WTC11 (cell line): ENCODE measurements at regions not wholly inside any gene's neighbourhood (a gene's known extent, or its start where the extent isn't known, plus 50 kb on each side); places are given as distances from the start of the nearest gene placed in this dataset.

Source experiments
- AR ChIP-seq: fragments of 250-450 bp; sonication (Bioruptor Pico); IDR thresholded peaks from 2 replicates; pipeline ENCODE4 v1.9.0; 2021; ENCODE audit warnings: mild to moderate bottlenecking
- CREB1 ChIP-seq: sonication (generic); formaldehyde crosslinking; IDR thresholded peaks from 2 replicates; pipeline ENCODE4 v1.8.0; 2023; ENCODE audit warnings: mild to moderate bottlenecking, missing genetic modification reagents
- E2F1 ChIP-seq: sonication (generic); formaldehyde crosslinking; IDR thresholded peaks from 2 replicates; pipeline ENCODE4 v1.8.0; 2022; ENCODE audit warnings: mild to moderate bottlenecking, missing genetic modification reagents
- FOXK1 ChIP-seq: sonication (generic); formaldehyde crosslinking; IDR thresholded peaks from 2 replicates; pipeline ENCODE4 v1.8.0; 2022; ENCODE audit warnings: mild to moderate bottlenecking, moderate library complexity, missing genetic modification reagents
- JUN ChIP-seq: sonication (generic); formaldehyde crosslinking; IDR thresholded peaks from 2 replicates; pipeline ENCODE4 v1.8.0; 2023; ENCODE audit warnings: mild to moderate bottlenecking, missing genetic modification reagents
- TP53 ChIP-seq: sonication (generic); formaldehyde crosslinking; IDR thresholded peaks from 2 replicates; pipeline ENCODE4 v1.8.1; 2023; ENCODE audit warnings: mild to moderate bottlenecking, missing genetic modification reagents
- USF2 ChIP-seq: sonication (generic); formaldehyde crosslinking; IDR thresholded peaks from 2 replicates; pipeline ENCODE4 v1.8.1; 2023; ENCODE audit warnings: mild to moderate bottlenecking, missing genetic modification reagents, moderate library complexity
- ZNF263 ChIP-seq: sonication (generic); formaldehyde crosslinking; IDR thresholded peaks from 2 replicates; pipeline ENCODE4 v1.8.1; 2022; ENCODE audit warnings: low read depth, mild to moderate bottlenecking, moderate library complexity, missing genetic modification reagents
- TF ChIP-seq, protein P1 (sequence below): sonication (generic); formaldehyde crosslinking; IDR thresholded peaks from 2 replicates; pipeline ENCODE4 v1.8.1; 2022; ENCODE audit warnings: low read depth, mild to moderate bottlenecking, moderate library complexity, missing genetic modification reagents, borderline replicate concordance
- TF ChIP-seq, protein P2 (sequence below): sonication (generic); formaldehyde crosslinking; IDR thresholded peaks from 2 replicates; pipeline ENCODE4 v1.8.0; 2022; ENCODE audit warnings: mild to moderate bottlenecking, missing genetic modification reagents
- TF ChIP-seq, protein P3 (sequence below): fragments of 200-600 bp; IDR thresholded peaks from 2 replicates; pipeline ENCODE4 v1.8.0; 2022; ENCODE audit warnings: antibody characterized with exemption
- TF ChIP-seq, protein P4 (sequence below): sonication (generic); formaldehyde crosslinking; IDR thresholded peaks from 2 replicates; pipeline ENCODE4 v1.8.0; 2022; ENCODE audit warnings: missing genetic modification reagents
- TF ChIP-seq, protein P5 (sequence below): sonication (generic); formaldehyde crosslinking; IDR thresholded peaks from 2 replicates; pipeline ENCODE4 v1.8.0; 2022; ENCODE audit warnings: mild to moderate bottlenecking, missing genetic modification reagents

- no peak for TF ChIP-seq CREB1 (CRISPR knock-in tag)
- TF ChIP-seq, protein P1, sequence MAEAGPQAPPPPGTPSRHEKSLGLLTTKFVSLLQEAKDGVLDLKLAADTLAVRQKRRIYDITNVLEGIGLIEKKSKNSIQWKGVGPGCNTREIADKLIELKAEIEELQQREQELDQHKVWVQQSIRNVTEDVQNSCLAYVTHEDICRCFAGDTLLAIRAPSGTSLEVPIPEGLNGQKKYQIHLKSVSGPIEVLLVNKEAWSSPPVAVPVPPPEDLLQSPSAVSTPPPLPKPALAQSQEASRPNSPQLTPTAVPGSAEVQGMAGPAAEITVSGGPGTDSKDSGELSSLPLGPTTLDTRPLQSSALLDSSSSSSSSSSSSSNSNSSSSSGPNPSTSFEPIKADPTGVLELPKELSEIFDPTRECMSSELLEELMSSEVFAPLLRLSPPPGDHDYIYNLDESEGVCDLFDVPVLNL: no peak
- TF ChIP-seq, protein P2, sequence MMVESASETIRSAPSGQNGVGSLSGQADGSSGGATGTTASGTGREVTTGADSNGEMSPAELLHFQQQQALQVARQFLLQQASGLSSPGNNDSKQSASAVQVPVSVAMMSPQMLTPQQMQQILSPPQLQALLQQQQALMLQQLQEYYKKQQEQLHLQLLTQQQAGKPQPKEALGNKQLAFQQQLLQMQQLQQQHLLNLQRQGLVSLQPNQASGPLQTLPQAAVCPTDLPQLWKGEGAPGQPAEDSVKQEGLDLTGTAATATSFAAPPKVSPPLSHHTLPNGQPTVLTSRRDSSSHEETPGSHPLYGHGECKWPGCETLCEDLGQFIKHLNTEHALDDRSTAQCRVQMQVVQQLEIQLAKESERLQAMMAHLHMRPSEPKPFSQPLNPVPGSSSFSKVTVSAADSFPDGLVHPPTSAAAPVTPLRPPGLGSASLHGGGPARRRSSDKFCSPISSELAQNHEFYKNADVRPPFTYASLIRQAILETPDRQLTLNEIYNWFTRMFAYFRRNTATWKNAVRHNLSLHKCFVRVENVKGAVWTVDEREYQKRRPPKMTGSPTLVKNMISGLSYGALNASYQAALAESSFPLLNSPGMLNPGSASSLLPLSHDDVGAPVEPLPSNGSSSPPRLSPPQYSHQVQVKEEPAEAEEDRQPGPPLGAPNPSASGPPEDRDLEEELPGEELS (CRISPR knock-in tag): no peak
- TF ChIP-seq, protein P3, sequence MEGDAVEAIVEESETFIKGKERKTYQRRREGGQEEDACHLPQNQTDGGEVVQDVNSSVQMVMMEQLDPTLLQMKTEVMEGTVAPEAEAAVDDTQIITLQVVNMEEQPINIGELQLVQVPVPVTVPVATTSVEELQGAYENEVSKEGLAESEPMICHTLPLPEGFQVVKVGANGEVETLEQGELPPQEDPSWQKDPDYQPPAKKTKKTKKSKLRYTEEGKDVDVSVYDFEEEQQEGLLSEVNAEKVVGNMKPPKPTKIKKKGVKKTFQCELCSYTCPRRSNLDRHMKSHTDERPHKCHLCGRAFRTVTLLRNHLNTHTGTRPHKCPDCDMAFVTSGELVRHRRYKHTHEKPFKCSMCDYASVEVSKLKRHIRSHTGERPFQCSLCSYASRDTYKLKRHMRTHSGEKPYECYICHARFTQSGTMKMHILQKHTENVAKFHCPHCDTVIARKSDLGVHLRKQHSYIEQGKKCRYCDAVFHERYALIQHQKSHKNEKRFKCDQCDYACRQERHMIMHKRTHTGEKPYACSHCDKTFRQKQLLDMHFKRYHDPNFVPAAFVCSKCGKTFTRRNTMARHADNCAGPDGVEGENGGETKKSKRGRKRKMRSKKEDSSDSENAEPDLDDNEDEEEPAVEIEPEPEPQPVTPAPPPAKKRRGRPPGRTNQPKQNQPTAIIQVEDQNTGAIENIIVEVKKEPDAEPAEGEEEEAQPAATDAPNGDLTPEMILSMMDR: no peak
- no peak for TF ChIP-seq TP53 (CRISPR knock-in tag)
- no peak for TF ChIP-seq AR (CRISPR knock-in tag)
- no peak for TF ChIP-seq E2F1 (CRISPR knock-in tag)
- no peak for TF ChIP-seq USF2 (CRISPR knock-in tag)
- TF ChIP-seq FOXK1 (CRISPR knock-in tag): no peak
- TF ChIP-seq ZNF263 (CRISPR knock-in tag): no peak
- TF ChIP-seq, protein P4, sequence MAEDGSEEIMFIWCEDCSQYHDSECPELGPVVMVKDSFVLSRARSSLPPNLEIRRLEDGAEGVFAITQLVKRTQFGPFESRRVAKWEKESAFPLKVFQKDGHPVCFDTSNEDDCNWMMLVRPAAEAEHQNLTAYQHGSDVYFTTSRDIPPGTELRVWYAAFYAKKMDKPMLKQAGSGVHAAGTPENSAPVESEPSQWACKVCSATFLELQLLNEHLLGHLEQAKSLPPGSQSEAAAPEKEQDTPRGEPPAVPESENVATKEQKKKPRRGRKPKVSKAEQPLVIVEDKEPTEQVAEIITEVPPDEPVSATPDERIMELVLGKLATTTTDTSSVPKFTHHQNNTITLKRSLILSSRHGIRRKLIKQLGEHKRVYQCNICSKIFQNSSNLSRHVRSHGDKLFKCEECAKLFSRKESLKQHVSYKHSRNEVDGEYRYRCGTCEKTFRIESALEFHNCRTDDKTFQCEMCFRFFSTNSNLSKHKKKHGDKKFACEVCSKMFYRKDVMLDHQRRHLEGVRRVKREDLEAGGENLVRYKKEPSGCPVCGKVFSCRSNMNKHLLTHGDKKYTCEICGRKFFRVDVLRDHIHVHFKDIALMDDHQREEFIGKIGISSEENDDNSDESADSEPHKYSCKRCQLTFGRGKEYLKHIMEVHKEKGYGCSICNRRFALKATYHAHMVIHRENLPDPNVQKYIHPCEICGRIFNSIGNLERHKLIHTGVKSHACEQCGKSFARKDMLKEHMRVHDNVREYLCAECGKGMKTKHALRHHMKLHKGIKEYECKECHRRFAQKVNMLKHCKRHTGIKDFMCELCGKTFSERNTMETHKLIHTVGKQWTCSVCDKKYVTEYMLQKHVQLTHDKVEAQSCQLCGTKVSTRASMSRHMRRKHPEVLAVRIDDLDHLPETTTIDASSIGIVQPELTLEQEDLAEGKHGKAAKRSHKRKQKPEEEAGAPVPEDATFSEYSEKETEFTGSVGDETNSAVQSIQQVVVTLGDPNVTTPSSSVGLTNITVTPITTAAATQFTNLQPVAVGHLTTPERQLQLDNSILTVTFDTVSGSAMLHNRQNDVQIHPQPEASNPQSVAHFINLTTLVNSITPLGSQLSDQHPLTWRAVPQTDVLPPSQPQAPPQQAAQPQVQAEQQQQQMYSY (CRISPR knock-in tag): no peak
- TF ChIP-seq, protein P5, sequence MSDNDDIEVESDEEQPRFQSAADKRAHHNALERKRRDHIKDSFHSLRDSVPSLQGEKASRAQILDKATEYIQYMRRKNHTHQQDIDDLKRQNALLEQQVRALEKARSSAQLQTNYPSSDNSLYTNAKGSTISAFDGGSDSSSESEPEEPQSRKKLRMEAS (CRISPR knock-in tag): no peak
- no peak for TF ChIP-seq JUN (CRISPR knock-in tag)
Observed at GRCh38 chr16:58789351-58789750, 55.2 kb upstream of the GOT2 start.
